ENCODE measurements at regions not wholly inside any gene's neighbourhood (a gene's known extent, or its start where the extent isn't known, plus 50 kb on each side); places are given as distances from the start of the nearest gene placed in this dataset.
"Not testable (repeated sequence)": the region's sequence is repeated elsewhere in the genome, so short reads cannot be mapped to it uniquely, and the experiment has no call there.

DNA sequence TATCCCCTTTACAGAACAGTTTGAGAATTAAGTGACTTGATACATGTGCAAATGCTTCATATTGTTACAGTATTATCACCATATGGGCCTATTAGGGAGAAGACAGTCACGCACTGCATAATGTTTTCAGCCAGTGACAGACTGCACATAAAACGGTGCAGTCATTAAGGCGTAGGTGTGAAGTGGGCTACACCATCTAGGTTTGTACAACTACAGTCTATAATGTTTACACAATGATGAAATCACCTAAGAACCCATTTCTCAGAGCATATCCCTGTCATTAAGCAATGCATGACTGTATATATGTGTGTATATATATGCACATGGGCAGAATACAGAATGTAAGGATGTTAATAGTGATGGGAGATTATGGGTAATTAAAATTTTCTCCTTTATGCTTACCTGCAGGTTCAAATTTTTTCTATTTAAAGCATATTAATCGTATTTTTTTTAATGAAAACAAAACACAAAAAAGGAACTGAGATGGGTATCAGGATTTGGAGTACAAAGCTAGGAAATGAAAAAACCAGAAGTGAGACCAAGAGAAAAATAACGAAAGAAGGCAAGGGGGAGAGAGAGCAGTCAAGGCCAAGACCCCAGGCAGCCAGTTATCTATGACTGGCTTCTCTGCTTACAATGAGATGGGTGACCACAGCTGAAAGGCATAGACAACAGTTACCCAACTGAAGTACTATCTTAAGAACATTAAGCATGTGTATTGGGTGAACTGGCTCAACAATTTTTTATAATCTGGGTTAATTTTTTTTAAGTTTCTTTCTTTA, 122.9 kb upstream of the DAB1 start:
- TF ChIP-seq, protein P1, sequence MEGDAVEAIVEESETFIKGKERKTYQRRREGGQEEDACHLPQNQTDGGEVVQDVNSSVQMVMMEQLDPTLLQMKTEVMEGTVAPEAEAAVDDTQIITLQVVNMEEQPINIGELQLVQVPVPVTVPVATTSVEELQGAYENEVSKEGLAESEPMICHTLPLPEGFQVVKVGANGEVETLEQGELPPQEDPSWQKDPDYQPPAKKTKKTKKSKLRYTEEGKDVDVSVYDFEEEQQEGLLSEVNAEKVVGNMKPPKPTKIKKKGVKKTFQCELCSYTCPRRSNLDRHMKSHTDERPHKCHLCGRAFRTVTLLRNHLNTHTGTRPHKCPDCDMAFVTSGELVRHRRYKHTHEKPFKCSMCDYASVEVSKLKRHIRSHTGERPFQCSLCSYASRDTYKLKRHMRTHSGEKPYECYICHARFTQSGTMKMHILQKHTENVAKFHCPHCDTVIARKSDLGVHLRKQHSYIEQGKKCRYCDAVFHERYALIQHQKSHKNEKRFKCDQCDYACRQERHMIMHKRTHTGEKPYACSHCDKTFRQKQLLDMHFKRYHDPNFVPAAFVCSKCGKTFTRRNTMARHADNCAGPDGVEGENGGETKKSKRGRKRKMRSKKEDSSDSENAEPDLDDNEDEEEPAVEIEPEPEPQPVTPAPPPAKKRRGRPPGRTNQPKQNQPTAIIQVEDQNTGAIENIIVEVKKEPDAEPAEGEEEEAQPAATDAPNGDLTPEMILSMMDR (conservative IDR thresholded peaks at IDR 0.05; ENCODE audit: low read depth, low read length) = no peak
- no peak overlapping the region for H3K4me3 ChIP-seq (ENCODE audit: low read length)
- DNase-seq (ENCODE audit: low read depth) = no peak

DNA sequence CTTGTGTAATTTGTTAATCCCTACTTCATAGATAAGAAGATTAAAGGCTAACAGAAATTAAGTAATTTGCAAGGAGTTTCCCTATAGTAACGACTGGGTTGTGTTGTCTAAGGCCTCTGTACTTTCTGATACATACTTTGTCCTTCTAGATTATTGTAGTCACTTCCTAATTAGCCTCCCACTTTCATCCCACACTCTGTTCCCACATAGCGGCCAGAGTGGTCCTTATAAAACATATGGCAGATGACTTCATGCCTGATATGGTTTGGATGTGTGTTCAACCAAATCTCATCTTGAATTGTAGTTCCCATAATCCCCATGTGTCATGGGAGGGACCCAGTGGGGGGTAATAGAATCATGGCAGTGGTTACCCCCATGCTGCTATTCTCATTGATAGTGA, 120.5 kb upstream of the DAB1 start:
- TF ChIP-seq, protein P1 (conservative IDR thresholded peaks at IDR 0.05; ENCODE audit: low read depth, low read length) = no peak
- H3K4me3 ChIP-seq (ENCODE audit: low read length) = no peak overlapping the region
- DNase-seq (ENCODE audit: low read depth) = no peak

DNA sequence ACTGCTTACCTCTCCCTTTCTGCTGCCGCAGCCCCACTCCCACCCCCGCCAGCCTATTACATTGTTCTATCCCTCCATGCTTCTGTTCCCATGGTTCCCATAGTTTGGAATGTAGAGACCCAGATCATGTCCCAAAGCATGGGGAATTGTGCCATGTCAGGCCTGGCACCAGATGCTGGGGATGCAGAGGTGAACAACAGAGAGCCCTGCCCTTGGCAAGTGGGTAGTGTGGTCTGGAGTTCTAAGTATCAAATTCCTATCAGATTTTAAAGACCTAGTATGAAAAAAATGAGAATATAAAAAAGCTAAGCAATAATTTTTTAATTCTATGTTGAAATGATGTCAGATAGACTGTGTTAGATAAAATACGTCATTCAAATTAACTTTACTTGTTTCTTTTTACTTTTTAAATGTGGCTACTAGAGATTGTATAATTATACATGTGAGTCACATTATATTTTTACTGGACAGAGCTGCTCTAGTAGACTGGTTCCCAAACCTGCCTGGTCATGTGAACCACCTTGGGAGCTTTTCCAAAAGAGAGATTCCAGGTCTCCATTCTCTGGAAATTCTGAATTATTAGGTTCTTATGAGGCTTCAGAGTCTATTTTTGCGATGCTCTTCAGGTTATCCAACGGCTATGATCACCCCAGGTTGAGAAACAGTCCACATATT, 113.0 kb upstream of the DAB1 start:
- DNase-seq (ENCODE audit: low read depth) = no peak
- no peak overlapping the region for H3K4me3 ChIP-seq (ENCODE audit: low read length)
- TF ChIP-seq, protein P1 (conservative IDR thresholded peaks at IDR 0.05; ENCODE audit: low read depth, low read length) = no peak

DNA sequence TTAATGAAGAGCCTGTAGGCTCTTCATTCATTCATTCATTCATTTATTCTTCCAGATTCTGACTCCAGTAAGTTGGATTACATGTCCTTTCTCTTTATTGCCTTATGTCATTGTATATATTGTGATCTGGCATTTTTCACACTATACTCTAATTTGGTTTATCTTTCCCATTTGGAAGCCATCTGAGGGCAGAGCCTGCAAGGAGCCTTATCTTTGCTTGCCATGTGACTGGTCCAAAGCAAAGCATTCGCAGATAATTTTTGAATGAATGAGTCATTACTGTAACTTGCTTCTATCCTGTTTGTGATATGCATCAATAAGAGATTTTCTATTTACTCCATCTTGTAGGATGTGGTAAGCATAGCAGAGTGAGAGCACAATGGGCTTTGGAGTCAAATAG, 108.4 kb upstream of the DAB1 start:
- DNase-seq (ENCODE audit: low read depth) = no peak
- TF ChIP-seq, protein P1 (conservative IDR thresholded peaks at IDR 0.05; ENCODE audit: low read depth, low read length) = no peak
- H3K4me3 ChIP-seq (ENCODE audit: low read length) = no peak overlapping the region

DNA sequence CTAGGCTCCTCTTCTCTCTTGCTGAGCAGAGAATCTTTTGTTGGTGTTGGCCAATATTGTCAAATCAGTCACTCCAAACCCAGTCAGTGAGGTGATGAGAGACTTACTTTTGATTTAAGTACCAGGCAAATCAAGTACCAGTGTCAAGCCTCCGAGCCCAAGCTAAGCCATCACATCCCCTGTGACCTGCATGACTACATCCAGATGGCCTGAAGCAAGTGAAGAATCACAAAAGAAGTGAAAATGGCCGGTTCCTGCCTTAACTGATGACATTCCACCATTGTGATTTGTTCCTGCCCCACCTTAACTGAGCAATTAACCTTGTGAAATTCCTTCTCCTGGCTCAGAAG, 107.0 kb upstream of the DAB1 start:
- DNase-seq (ENCODE audit: low read depth); H3K4me3 ChIP-seq (ENCODE audit: low read length): not testable (repeated sequence)

DNA sequence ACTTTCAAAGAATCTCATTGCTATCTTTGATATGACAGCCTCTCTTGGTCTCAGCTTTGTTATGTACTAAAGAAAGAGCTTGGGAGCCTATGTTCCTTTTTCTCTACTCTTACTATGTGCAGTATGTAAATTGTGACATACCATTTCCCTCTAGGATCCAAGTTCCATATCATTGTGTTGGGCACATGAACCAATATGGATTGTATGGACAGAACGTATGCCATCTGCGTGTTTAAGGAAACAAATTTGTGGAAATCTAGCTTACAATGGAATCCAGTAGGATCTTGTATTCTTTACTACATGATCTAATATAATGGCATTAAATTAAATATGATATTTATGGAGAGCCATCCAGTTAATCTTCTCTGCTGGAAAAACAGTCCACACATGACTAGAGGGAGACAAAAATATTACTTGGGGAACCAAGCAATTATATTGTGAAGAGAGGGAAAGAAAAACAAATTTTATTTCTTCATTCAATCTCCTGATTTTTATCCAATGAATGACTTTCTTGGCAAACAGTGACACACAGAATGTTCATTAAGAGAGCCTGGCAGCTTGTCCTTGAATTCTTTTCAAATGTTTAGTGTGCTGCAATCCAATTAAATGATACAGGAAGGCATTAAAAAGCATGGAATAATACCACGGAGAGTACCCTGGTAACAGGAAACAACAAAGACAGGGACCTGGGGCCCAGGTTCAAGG, 106.5 kb upstream of the DAB1 start:
- TF ChIP-seq, protein P1 (conservative IDR thresholded peaks at IDR 0.05; ENCODE audit: low read depth, low read length) = no peak
- no peak overlapping the region for H3K4me3 ChIP-seq (ENCODE audit: low read length)
- no peak for DNase-seq (ENCODE audit: low read depth)

DNA sequence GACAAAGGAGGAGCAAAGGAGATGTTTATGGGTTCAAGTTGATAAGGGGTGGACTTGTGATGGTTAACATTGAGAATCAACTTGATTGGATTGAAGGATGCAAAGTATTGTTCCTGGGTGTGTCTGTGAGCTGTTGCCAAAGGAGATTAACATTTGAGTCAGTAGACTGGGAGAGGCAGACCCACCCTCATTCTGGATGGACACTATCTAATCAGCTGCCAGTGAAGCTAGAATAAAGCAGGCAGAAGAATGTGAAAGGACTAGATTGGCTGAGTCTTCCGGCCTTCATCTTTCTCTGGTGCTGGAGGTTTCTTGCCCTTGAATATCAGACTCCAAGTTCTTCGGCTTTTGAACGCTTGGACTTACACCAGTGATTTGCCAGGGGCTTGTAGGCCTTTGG, 98.7 kb upstream of the DAB1 start:
- no peak overlapping the region for H3K4me3 ChIP-seq (ENCODE audit: low read length)
- no peak for DNase-seq (ENCODE audit: low read depth)
- TF ChIP-seq, protein P1 (conservative IDR thresholded peaks at IDR 0.05; ENCODE audit: low read depth, low read length) = no peak

Measured in retinal pigment epithelial cell (primary cell).